SIG-M5 (cell line): ENCODE measurements at regions not wholly inside any gene's neighbourhood (a gene's known extent, or its start where the extent isn't known, plus 50 kb on each side); places are given as distances from the start of the nearest gene placed in this dataset.

Experiments
- DNase-seq: peaks from one replicate; lab custom pipeline; 2025; lab: John Stamatoyannopoulos, UW

DNA sequence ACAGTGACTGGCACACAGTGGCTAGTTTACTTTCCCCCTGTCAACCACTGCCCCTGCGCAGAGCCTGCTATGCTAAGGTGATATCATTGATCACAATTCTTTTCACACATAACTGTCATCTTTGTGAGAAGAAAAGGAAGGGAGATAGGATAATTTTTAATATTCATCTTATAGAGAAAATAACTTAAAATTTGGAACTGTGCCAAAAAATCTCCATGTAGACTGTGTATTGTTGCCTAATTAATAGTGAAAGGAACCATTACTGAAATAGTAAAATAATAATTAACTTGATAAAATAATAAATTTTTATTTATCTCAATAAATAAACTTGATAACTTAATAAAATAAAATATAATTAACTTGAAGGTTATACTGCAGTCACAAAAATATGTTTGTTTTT, 1069.4 kb downstream of the C4orf33 start:
- DNase-seq, result no peak

DNA sequence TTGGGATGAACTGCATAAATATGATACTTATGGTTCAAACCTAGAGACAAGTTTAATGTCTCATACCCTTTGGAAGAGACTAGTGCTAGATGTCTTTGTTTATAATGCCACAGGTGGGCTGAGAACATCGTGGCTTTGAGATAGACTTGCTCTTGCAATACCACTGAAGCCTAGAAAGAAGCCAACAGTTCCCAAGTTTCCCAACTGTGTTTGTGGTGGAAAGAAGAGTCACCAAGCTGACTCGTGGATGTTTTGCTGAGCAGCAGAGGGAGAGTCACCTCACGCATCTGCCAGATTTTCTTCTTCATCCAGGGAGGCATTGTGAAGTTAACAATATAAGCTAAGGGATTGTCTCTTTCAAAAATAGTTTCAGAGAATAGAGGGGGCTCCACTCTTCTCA, 1076.2 kb downstream of the C4orf33 start:
- no peak for DNase-seq

DNA sequence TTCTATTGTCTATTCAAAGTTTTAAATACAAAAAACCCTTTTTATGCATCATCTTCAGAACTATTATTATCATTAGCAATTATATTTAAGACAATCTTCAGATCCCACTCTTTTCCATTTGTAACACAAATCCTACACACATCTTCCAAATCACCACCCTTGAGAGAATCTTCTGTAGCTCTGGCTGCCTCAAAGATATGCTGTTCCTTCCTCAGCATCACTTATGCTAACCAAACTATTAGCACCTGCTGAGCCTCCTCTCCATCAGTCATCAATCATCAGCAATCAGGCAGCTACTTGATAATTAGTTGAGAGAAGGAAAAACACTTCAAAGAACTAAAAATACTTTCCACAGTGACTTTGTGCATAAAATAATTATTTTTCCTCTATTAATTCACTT, 1082.2 kb downstream of the C4orf33 start:
- DNase-seq, result no peak

DNA sequence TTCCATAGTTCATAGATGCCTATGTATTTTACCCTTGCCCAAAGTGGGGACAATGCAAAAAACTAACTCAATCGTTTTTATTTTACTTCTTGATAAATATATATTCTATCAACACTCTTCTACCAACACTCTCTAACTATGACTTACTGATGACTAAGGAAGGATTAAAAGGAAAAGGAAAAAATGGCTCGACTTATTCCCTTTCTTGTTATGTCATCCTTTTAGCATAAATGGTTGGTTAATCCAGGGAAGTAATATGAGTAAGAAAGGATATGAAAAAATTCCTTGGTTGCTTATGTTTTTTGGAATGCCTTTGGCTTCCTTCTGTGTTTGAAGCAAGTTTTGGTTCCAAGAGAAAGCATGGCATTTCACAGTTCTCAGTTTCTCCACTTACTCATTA, 1087.1 kb downstream of the C4orf33 start:
- DNase-seq, result no peak

DNA sequence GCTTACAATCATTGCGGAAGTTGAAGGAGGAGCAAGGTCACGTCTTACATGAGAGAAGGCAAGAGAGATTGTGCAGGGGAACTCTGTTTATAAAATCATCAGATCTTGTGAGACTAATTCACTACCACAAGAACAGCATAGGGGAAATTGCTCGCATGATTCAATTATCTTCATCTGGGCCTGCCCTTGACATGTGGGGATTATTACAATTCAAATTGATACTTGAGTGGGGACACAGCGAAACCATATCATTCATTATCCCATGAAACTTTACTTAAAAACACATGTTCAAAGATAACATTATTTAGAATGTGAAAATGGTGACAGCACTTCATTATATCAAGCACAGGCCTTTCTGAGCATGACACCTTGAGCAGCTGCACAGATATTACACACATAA, 1087.8 kb downstream of the C4orf33 start:
- DNase-seq, result no peak

DNA sequence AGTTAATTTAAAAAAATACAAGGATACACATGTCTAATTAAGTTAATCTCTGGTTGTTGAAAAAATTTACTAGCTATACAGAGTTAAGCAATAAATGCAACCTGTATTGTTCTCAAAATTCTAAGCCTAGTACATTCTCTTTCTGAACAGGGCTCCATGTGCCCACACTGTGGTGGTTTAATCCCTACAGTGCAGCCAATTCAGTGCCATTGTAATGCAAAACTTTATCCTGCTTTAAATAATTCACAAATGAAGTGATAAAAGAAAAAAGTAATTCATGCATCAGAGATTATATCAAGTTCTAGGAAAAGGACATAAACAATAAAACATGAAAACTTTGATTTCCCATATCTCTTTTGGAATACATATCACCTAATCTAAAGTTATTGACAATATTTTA, 1089.2 kb downstream of the C4orf33 start:
- no peak for DNase-seq

DNA sequence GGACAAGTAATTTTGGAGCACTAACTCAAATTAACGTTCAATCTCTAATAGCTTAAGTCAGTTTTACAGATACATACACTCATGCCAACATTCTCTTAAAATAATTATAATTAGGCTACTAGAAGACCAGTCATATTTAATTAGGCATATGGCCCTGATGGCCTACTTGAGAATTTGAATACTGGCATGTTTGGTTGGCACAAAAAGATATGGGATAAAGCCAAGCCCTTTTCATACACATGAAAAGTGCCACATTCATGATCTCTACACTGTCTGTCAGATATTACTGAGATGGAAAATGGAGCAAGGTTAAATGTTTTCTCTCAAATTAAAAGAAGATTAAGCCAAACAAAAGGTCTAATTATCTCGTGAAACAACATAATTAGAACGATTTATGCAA, 1091.0 kb downstream of the C4orf33 start:
- no peak for DNase-seq

DNA sequence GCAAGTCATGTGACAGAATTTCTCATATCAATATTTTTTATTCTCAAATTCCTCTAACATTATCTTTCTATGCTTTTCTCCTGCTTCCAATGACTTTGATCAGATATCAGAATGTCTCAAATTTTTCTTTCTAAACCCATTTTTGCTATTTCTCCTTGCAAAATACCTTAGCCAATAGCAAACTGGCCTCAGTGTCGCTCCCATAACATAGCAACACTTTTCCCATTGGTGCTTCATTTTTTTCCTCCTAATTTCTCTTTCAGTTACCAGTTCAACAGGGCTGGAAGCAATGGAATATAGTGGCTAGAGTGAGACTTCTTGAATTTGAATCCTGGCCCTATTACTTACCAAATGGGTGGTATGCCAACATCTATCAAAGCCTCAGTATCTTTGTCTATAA, 1091.6 kb downstream of the C4orf33 start:
- DNase-seq, result no peak

DNA sequence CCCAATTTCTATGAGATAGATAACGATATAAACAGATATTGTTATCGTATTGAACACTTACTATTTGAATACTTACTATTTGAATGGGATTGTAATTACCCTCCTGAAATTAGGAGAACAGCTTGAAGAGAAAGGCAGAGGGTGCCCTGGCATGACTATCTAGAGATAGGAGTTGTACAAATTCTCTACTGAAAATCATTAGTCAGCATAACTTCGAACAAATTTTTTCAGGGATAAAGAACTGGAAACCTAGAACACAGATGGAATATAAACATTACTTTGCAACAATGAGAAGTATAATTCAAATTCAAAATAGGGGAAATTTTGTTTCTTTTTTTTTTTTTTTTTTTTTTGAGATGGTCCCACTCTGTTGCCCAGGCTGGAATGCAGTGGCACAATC, 1096.8 kb downstream of the C4orf33 start:
- no peak for DNase-seq

DNA sequence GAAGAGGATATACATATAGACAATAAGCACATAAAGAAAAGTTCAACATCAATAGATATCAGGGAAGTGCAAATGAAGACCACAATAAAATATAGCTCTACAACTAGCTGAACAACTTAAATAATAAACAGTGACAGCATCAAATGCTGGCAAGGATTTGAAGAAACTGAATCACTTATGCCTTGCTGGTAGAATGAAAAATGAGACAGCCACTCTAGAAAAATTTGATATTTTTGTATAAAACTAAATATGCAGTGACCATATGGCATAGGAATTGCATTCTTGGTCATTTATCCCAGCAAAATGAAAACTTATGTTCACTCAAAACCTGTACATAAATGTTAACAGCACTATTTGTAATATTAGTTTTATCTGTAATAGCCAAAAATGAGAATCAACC, 1102.0 kb downstream of the C4orf33 start:
- DNase-seq, result no peak

DNA sequence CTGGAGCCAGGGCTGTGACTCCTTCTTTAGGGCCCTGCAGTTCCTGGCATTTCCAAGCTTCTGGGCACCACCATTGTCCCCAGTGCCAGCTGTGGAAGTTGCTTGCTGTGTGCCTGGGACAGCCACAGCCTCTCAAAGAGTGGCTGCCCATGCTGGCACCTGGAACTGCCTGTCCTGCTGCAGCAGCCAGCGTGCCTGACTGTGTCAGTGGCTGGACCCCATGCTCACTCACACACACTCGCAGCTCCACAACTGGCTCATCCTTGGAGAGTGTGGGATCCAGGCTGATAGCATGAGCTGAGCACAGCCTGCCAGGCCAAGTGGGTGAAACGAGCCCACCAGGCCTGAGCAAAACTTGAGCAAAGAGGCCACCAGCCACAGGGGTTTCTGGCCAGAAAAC, 1107.6 kb downstream of the C4orf33 start:
- DNase-seq, result no peak

DNA sequence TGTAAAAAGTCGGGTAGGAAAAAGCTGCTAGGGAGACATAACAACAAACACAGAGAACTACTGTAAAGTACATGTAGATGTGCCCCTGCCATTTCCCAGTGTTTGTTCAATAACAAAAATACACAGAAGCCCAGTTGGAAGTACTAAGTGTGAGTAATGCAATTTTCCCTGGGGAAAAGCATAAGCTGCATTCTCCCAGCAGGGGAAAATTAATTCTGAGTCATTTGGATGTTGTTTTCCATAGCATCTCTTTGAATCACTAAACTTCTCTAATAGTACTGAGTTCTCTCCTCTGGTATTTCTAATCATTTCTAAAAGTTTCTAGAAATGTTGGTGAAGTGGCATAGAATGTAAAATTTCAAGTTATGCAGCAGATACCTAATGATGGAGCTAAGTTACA, 1114.9 kb downstream of the C4orf33 start:
- no peak for DNase-seq

DNA sequence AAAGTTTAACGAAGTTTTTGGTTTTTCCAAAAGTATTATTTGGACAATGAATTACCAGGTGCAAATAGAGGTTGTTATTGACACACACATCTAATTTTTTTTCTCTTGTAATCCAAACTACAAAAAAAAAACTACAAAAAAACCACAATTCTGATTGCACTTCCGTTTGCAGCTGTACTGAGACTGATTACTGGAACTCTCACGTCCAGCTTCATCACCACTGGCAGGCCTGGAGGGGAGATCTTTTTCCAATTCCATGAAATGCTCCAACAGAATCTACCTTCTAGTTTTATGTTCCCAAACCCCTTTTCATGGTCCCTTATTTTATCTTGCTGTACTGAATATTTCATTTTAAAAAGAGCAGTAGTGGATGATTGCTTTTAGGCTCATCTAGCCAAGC, 1118.3 kb downstream of the C4orf33 start:
- no peak for DNase-seq

DNA sequence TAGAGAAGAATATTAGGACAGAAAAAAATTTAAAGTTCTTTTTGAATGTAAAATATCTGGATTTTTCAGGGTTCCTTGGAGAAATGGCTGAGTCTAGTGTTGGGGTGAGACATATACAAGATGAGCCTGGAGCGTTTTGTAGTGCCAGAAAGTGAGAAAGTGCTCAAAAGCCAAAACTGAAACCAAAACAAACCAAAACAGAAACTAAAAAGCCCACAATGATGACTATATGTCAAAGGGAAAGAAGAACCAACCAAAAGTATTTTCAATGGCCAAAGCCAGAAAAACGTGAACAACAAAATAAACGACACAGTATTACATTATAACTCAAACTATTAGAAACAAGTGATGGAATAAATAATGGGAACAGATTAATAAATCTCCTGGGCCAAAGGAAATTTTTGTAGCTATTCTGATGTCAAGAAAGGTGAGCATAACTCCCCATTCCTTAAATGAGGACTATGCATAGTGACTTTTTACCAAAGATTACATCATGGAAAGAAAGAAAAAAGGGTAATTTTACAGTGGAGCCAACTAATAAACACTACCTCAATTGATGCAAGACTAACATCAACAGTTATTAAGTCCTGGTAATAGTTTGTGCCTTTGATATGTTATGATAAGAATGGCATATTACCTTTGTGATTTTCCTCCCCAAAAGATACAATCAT, 1137.6 kb downstream of the C4orf33 start:
- DNase-seq, result no peak

DNA sequence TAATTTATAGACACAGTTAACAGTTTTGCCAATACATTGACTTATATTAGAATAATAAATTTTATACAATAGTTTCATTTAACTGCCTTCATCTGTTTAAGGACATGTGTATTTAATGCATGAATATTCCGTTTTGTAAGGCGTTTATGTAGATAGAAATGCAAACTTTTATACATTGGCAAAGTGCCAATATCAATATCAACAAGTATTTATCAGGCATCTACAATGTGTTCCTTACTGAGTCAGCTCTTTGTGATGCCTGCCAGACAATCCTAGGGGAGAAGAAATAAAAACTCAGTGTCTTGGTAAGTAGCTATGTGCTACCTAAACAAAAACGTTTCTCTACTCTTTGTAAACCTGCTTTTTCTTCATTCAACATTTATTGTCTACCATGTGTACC, 1142.2 kb downstream of the C4orf33 start:
- DNase-seq, result no peak

DNA sequence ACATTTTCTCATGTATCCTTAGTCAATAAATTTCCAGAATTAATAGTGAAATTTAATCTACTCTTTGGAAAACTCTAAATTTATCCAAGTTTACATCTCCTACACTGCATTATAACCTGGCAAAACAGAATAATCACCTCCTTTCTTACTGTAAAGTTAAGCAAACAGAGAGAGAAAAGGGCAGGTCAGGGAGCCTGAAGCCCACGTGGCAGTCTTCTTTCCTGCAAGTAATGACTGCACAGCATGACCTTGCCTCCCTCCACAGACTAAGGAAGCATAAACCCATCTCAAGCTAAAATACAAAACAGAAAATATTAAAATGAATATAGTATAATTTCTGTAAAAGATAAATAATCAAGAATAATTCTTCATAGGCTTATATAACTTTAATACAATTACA, 1153.0 kb downstream of the C4orf33 start:
- no peak for DNase-seq

DNA sequence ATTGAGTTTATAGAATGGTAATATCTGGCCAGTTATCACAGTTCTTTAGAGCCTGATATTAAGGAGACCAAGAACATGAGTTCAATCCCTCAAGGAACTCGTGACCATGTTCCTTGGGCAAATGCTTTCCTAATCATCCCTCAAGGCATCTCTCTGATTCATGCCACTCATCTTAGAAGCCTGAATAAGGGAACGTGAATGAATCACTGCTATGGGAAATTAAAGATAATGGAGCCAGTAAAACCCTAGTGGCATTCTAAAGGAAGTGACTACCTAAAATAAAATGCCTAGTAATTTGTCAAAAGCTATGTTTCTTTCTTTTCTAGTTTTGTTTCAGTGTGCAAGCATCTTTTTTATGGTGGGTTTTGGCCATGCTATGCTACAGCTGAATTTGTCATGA, 1161.3 kb downstream of the C4orf33 start:
- DNase-seq, result no peak

DNA sequence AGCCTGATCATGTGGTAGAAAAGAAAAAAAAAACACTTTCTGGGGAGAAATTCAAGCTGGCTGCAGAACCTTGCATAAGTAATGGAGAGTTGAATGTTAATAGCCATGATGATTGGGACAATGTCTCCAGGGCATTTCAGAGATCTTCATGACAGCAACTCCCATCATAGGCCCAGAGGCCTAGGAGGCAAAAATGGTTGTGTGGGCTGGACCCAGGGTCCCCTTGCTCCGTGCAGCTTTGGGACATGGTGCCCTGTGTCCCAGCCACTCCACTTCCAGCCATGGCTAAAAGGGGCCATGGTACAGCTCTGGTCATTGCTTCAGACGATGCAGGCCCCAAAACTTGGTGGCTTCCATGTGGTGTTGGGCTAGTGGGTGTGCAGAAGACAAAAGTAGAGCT, 1170.9 kb downstream of the C4orf33 start:
- DNase-seq, result no peak

DNA sequence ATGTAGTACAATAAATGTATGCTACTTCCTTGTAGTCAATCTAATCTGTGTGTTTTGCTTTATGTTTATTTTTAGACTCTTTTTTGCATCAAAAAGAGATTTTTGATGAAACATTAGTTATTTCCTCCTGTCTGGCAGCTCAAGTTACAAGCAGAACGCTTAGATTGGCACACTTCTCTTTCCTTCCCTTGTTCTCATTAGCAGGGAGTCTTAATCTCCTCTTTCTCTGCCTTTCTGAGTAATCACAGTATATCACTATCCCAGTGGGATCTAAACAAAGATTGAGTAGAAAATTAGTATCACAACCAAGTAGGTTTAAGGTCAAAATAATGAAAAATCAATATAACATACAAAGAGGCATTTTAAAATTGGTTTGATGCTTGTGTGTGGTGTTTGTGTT, 1192.6 kb downstream of the C4orf33 start:
- no peak for DNase-seq

DNA sequence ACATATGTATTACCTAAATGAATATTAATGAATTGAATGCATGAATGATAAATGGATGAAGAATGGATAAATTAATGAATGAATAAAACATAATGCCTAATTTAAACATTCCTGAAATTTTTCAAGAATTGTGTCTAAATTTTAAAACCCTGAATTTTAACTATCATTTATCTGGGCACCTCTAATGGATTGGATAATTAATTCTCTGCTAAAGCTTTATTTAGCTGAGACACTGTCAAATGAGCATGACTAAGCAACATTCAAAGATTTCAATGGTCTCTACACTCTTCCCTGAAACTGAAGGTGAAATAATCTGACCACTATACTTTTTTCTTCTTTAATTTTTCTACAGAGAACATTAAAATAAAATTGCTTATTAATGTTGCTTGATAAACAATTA, 1197.7 kb downstream of the C4orf33 start:
- DNase-seq, result no peak

DNA sequence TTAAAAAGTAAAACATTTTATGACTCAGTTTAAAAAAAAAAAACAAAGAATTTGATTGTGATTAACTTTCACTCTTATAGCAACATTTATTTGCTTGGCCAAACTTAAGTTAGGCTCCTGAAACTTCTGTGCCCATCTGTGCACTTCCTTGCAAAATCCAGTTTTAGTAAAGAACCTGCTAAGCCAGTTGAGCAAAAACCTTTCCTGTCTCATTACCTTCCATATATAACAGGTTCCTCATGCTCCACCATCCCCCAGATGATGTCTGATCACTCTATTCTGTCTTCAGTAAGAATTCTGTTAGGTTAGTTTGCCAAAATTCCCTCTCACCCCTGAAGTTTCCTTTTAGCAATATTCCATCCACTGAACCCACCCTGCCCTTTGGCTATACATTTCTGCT, 1200.5 kb downstream of the C4orf33 start:
- DNase-seq, result no peak

DNA sequence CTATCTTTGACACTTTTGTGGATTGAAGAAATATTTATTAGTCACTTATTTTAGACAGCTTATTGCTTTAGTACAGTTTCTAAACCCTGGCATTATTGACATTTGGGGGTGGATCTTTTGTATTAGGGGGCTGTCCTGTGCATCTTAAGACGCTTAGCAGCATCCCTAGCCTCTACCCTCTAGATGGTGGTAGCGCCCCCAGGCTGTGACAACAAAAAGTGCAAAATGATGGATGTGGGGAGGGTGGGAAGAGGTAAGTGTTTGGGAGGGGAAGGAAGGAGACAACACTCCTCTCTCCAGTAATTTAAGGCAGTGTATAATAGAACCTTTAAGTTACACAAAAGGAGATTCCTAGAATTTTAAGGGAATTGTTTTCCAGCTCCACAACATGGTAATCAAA, 1210.6 kb downstream of the C4orf33 start:
- DNase-seq, result no peak

DNA sequence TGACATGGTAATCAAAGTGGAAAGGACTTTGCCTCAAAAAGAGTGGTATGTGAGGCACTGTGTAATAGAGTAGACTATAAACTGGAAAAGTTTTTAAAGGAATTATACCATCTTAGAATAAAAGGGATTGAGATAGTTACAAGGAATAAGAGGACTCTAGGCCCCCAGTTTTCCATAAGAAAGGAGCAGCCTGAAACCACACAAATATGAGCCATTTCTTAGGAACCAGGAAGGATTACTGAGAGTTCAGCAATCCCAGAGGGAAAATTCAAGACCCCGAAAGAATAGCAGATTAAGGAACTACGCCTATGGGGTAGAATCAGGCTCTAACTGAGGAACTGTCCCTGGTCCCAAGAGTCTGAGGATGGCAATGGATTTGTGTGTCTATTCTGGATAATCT, 1213.3 kb downstream of the C4orf33 start:
- no peak for DNase-seq

DNA sequence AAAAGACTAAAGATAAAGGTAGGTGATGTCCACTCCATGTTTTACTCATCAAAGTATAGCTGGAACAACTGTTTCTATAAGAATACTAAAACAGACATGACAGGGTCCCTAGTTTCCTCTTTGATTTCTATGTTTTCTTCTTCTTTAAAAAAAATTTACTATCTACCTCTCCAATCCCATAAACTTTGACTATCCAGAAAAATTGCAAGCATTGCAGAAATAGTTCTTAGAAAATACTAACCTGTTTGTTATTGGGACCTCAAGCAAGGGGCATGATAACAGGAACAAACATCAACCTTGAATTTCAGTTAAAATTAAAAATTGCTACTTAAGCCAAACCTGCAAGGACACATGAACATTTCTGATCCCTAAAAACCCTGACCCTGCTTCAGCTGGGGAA, 1226.5 kb downstream of the C4orf33 start:
- DNase-seq, result no peak

DNA sequence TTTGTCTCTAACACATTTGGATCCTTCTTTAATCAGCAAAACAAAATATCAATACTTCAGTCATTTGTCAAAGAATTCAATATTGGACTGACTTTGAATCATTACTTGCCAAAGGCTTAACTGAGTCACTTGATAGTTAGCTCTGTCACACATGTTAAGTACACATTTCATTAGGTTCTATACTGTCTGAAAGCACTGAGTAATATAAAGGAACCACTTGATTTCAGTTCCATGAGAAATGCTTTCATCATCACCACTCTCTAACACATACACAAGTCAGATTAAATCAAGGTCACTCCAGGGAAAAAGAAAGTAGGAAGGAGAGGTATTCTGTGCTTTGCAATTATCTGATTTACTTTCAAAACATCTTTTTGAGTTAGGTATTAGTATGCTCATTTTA, 1233.1 kb downstream of the C4orf33 start:
- no peak for DNase-seq
